ENCODE measurements at regions not wholly inside any gene's neighbourhood (a gene's known extent, or its start where the extent isn't known, plus 50 kb on each side); places are given as distances from the start of the nearest gene placed in this dataset.

- DNase-seq: no peak
Observed at GRCh38 chr3:17979911-17980310, 237.5 kb upstream of the TBC1D5 start.

- no peak for DNase-seq
Observed at GRCh38 chr3:17979252-17979651, 236.8 kb upstream of the TBC1D5 start.

GRCh38 chr3:17974206-17974841, 231.9 kb upstream of the TBC1D5 start:
- DNase-seq: no peak

- no peak for DNase-seq
Observed at GRCh38 chr3:17972959-17973906, 230.8 kb upstream of the TBC1D5 start.

- no peak for DNase-seq
Observed at GRCh38 chr3:17972476-17972875, 230.0 kb upstream of the TBC1D5 start.

- DNase-seq: no peak
Observed at GRCh38 chr3:17972030-17972429, 229.6 kb upstream of the TBC1D5 start.

GRCh38 chr3:17969985-17970568, 227.6 kb upstream of the TBC1D5 start:
- no peak for DNase-seq

GRCh38 chr3:17969244-17969643, 226.8 kb upstream of the TBC1D5 start:
- DNase-seq: no peak

- DNase-seq: no peak
Observed at GRCh38 chr3:17967953-17968607, 225.6 kb upstream of the TBC1D5 start.

GRCh38 chr3:17967111-17967510, 224.7 kb upstream of the TBC1D5 start:
- no peak for DNase-seq

- no peak for DNase-seq
Observed at GRCh38 chr3:17965331-17965730, 222.9 kb upstream of the TBC1D5 start.

- no peak for DNase-seq
Observed at GRCh38 chr3:17964108-17964507, 221.7 kb upstream of the TBC1D5 start.

- no peak for DNase-seq
Observed at GRCh38 chr3:17955411-17955810, 213.0 kb upstream of the TBC1D5 start.

- no peak for DNase-seq
Observed at GRCh38 chr3:17954801-17955200, 212.4 kb upstream of the TBC1D5 start.

- DNase-seq: no peak
Observed at GRCh38 chr3:17951241-17951640, 208.8 kb upstream of the TBC1D5 start.

- DNase-seq: no peak
Observed at GRCh38 chr3:17949101-17949500, 206.7 kb upstream of the TBC1D5 start.

- no peak for DNase-seq
Observed at GRCh38 chr3:17947833-17948232, 205.4 kb upstream of the TBC1D5 start.

GRCh38 chr3:17946619-17947018, 204.2 kb upstream of the TBC1D5 start:
- no peak for DNase-seq

- no peak for DNase-seq
Observed at GRCh38 chr3:17945799-17946399, 203.5 kb upstream of the TBC1D5 start.

GRCh38 chr3:17945018-17945798, 202.8 kb upstream of the TBC1D5 start:
- DNase-seq: no peak

GRCh38 chr3:17942856-17943255, 200.4 kb upstream of the TBC1D5 start:
- DNase-seq: no peak

- DNase-seq: no peak
Observed at GRCh38 chr3:17941766-17942165, 199.3 kb upstream of the TBC1D5 start.
